ENCODE measurements at regions not wholly inside any gene's neighbourhood (a gene's known extent, or its start where the extent isn't known, plus 50 kb on each side); places are given as distances from the start of the nearest gene placed in this dataset.

GRCh38 chr13:59422646-59423045 lies 741.1 kb downstream of the DIAPH3 start:
- Histone ChIP-seq H3K4me3 (no peak overlapping the region), H3F3A (replicated peaks; ENCODE audit: low read depth) (no peaks in the 10 kb centered on the region), H3K36me3 (ENCODE audit: insufficient read depth) (no peaks in the 10 kb centered on the region), H3K4me2 (no peak overlapping the region), H3K27ac (ENCODE audit: low read depth) (no peak overlapping the region; the same call in 1 of the 2 replicates), H2AFZ (peak overlapping the region; percentile 90), H3K79me2 (replicated peaks; ENCODE audit: insufficient read depth) (no peaks in the 10 kb centered on the region), H3K9me2 (ENCODE audit: insufficient read depth) (no peaks in the 10 kb centered on the region; the same call in 1 of the 2 replicates), H3K4me1 (ENCODE audit: insufficient read depth) (peaks cover 10% of the 10 kb centered on the region; the same call in 1 of the 2 replicates), H3K27me3 (ENCODE audit: insufficient read depth) (no peaks in the 10 kb centered on the region), H4K20me1 (replicated peaks; ENCODE audit: insufficient read depth) (no peaks in the 10 kb centered on the region)
- H3K9me3 Mint-ChIP-seq = peaks cover 2% of the 10 kb centered on the region; the same call in 1 of the 3 replicates
- H3K4me1 Mint-ChIP-seq = peaks cover 17% of the 10 kb centered on the region
- H3K36me3 Mint-ChIP-seq (ENCODE audit: low read depth) = peaks cover 6% of the 10 kb centered on the region; the same call in 1 of the 3 replicates
- ATAC-seq (peak; percentile 75), DNase-seq (ENCODE audit: low spot score) (peak; percentile 24)
- TF ChIP-seq NANOG (IDR thresholded peaks at IDR 0.05; ENCODE audit: borderline replicate concordance) (no peak), ZNF462 (CRISPR knock-in tag; IDR thresholded peaks at IDR 0.05) (no peak), CTCF (conservative IDR thresholded peaks at IDR 0.05; ENCODE audit: low read depth in 2 of 2) (no peak), REST (IDR thresholded peaks at IDR 0.05; ENCODE audit: unreplicated experiment) (no peak), ZNF114 (CRISPR knock-in tag; IDR thresholded peaks at IDR 0.05) (no peak)
- H3K4me3 Mint-ChIP-seq = no peak overlapping the region
- H3K27ac Mint-ChIP-seq = no peak overlapping the region
- H3K27me3 Mint-ChIP-seq (ENCODE audit: insufficient read depth, low read depth, poor library complexity) = peaks cover 5% of the 10 kb centered on the region

All from GM23338 (cell line).